Bronchial epithelial cell (primary cell): ENCODE measurements at regions not wholly inside any gene's neighbourhood (a gene's known extent, or its start where the extent isn't known, plus 50 kb on each side); places are given as distances from the start of the nearest gene placed in this dataset.

ENCODE experiments used
- DNase-seq: peaks from one replicate; pipeline ENCODE4 v3.0.0-alpha.2; 2010; ENCODE audit warnings: low read depth
- FAIRE-seq: peaks from 2 replicates; lab custom pipeline; 2011; peaks lifted over from hg19 to GRCh38; lab: Jason Lieb, UNC
- H3K27me3 ChIP-seq: 2 replicates; pipeline ENCODE4 v1.5.1; 2011; ENCODE audit warnings: low read length; ENCODE audit not compliant: control insufficient read depth, insufficient read depth
- H3K36me3 ChIP-seq: 2 replicates; pipeline ENCODE4 v1.5.1; 2011; ENCODE audit warnings: low read length; ENCODE audit not compliant: control insufficient read depth, insufficient read depth
- H3K4me3 ChIP-seq: 2 replicates; pipeline ENCODE4 v1.5.1; 2011; ENCODE audit warnings: mild to moderate bottlenecking, low read depth, low read length, control low read depth
- CTCF ChIP-seq: IDR thresholded peaks from 2 replicates; pipeline ENCODE4 v1.5.1; 2011; ENCODE audit warnings: mild to moderate bottlenecking, moderate library complexity, low read length, control low read depth, inconsistent platforms; ENCODE audit not compliant: insufficient read depth, severe bottlenecking

DNA sequence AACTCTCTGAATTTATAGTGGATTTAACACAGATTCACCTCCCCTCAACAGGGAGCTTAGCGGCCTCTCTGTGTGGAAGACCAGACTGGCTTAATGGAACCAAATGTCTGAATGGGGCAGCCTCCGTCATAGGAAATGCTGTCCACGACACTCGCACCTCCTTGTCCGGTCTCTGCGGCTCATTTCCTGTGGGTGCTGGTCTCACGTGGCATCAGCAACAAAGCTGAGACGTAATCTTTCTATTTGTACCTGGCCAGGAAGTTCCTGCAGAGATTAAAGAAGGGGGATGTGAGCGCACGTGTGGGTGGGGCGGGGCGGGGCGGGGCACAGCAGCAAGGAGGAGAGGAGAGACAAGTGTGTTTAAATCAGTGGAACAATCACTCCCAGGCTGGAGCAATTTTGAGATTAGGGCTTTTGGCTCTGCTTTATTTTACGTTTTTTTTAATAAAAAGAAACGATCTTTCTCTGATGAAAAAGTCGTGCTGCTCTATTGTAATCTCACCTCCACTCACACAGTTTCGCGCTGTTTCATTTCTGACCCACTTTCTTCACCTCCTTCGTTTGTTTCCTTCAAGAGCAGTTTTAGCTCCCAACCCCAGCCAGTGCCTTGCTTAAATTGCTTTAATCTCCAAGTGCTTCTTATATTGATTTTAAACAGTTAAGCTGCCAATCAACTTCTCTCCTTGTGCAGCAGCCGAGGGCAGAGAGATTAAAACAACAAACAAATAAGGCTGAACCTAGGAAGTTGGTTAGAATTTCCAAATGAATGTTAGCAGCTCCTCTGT lies 132.2 kb upstream of the ASTN2 start:
- FAIRE-seq (no peak), DNase-seq (peak; percentile 12)
- no peak for TF ChIP-seq CTCF
- H3K4me3 ChIP-seq, result no peak overlapping the region
- H3K36me3 ChIP-seq, result no peaks in the 10 kb centered on the region
- no peaks in the 10 kb centered on the region for H3K27me3 ChIP-seq

GRCh38 chr9:117545846-117546245 lies 131.0 kb upstream of the ASTN2 start:
- TF ChIP-seq CTCF, result no peak
- H3K27me3 ChIP-seq, result no peaks in the 10 kb centered on the region
- no peaks in the 10 kb centered on the region for H3K36me3 ChIP-seq
- no peak overlapping the region for H3K4me3 ChIP-seq
- FAIRE-seq (no peak), DNase-seq (peak; percentile 8)

- Histone ChIP-seq H3K27me3 (no peaks in the 10 kb centered on the region), H3K4me3 (no peak overlapping the region), H3K36me3 (no peaks in the 10 kb centered on the region)
- TF ChIP-seq CTCF, result no peak
- DNase-seq (no peak), FAIRE-seq (no peak)
These were observed 128.2 kb upstream of the ASTN2 start for GRCh38 chr9:117543089-117543488.

DNA sequence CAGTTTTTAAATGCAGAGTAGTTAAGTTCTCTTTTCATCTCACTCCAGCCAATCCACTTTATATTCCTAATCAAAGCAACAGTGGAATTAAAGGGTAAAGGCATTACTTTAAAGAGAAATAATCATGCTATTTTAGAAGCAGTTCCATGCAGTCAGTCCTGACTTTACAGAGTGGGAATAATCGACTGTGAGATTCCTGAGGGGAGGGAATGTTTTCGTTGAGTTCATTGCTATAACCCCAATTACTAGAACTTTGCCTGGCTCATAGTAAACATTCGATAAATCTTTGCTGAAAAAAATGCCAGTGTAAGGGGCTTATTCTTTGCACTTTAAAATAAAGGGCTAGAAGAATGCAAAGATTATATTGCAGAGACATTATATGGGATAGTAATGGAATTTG lies 127.2 kb upstream of the ASTN2 start:
- DNase-seq (no peak), FAIRE-seq (no peak)
- Histone ChIP-seq H3K36me3 (no peaks in the 10 kb centered on the region), H3K27me3 (no peaks in the 10 kb centered on the region), H3K4me3 (no peak overlapping the region)
- TF ChIP-seq CTCF, result no peak

GRCh38 chr9:117541181-117541580 lies 126.3 kb upstream of the ASTN2 start:
- Histone ChIP-seq H3K36me3 (no peaks in the 10 kb centered on the region), H3K27me3 (no peaks in the 10 kb centered on the region), H3K4me3 (no peak overlapping the region)
- DNase-seq, result no peak
- no peak for FAIRE-seq
- no peak for TF ChIP-seq CTCF

- DNase-seq (no peak), FAIRE-seq (no peak)
- Histone ChIP-seq H3K36me3 (no peaks in the 10 kb centered on the region), H3K27me3 (no peaks in the 10 kb centered on the region), H3K4me3 (no peak overlapping the region)
- no peak for TF ChIP-seq CTCF
These were observed 121.1 kb upstream of the ASTN2 start for GRCh38 chr9:117535973-117536372.
